ENCODE measurements at regions not wholly inside any gene's neighbourhood (a gene's known extent, or its start where the extent isn't known, plus 50 kb on each side); places are given as distances from the start of the nearest gene placed in this dataset.

DNA sequence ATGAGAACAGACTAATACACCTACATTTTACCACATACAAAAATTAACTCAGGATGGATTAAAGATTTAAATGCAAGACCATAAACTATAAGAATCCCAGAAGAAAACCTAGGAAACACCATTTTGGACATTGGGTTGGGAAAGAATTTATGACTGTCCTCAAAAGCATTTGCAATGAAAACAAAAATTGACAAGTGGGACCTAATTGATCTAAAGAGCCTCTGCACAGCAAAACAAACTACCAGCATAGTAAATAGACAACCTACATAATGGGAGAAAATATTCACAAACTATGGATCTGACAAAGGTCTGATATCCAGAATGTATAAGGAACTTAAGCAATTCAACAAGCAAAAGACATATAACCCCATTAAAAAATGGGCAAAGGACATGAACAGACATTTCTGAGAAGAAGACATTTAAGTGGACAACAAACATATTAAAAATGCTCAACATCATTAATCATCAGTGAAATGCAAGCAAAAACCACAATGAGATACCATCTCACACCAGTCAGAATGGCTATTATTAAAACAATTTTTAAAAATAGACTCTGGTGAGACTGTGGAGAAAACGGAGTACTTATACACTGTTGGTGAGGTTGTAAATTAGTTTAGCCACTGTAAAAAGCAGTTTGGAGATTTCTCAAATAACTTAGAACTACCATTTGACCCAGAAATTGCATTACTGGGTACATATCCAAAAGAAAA lies 221.7 kb upstream of the DIPK2B start:
- Histone ChIP-seq H2AFZ (ENCODE audit: low read depth, low read length) (no peak overlapping the region), H3K4me3 (ENCODE audit: low read depth in 1 of 2, low read length in 2 of 2) (no peak overlapping the region), H3K4me1 (ENCODE audit: insufficient read depth, low read length) (no peaks in the 10 kb centered on the region), H4K20me1 (ENCODE audit: insufficient read depth, low read length) (no peaks in the 10 kb centered on the region), H3K36me3 (ENCODE audit: insufficient read depth, low read length) (no peaks in the 10 kb centered on the region), H3K79me2 (ENCODE audit: insufficient read depth, low read length) (no peaks in the 10 kb centered on the region), H3K4me2 (ENCODE audit: insufficient read depth, low read length) (no peak overlapping the region), H3K27me3 (ENCODE audit: insufficient read depth, low read length, poor library complexity) (no peaks in the 10 kb centered on the region), H3K9ac (ENCODE audit: low read depth, low read length) (no peak overlapping the region), H3K9me3 (ENCODE audit: insufficient read depth, low read length, severe bottlenecking) (no peaks in the 10 kb centered on the region), H3K27ac (ENCODE audit: low read length) (no peak overlapping the region)
- DNase-seq (no peak), ATAC-seq (ENCODE audit: insufficient read depth, low read depth) (no peak)
- TF ChIP-seq EZH2 (IDR thresholded peaks at IDR 0.05; ENCODE audit: borderline replicate concordance, low read depth, low read length, severe bottlenecking), result no peak
- TF ChIP-seq, protein P1, sequence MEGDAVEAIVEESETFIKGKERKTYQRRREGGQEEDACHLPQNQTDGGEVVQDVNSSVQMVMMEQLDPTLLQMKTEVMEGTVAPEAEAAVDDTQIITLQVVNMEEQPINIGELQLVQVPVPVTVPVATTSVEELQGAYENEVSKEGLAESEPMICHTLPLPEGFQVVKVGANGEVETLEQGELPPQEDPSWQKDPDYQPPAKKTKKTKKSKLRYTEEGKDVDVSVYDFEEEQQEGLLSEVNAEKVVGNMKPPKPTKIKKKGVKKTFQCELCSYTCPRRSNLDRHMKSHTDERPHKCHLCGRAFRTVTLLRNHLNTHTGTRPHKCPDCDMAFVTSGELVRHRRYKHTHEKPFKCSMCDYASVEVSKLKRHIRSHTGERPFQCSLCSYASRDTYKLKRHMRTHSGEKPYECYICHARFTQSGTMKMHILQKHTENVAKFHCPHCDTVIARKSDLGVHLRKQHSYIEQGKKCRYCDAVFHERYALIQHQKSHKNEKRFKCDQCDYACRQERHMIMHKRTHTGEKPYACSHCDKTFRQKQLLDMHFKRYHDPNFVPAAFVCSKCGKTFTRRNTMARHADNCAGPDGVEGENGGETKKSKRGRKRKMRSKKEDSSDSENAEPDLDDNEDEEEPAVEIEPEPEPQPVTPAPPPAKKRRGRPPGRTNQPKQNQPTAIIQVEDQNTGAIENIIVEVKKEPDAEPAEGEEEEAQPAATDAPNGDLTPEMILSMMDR (IDR thresholded peaks at IDR 0.05; ENCODE audit: borderline replicate concordance, extremely low read depth, low read length, poor library complexity, severe bottlenecking), result no peak

DNA sequence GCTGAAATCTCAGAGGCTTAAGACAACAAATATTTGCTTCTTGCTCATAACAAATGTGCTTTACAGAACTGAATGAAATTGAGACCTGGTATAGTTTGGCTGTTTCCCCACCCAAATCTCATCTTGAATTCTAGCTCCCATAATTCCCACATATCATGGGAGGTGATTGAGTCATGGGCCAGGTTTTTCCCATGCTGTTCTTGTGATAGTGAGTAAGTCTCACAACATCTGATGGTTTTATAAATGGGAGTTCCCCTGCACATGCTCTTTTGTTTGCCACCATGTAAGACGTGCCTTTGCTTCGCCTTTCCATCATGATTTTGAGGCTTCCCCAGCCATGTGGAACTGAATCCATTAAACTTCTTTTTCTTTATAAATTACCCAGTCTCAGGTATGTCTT lies 221.1 kb upstream of the DIPK2B start:
- H3K4me1 ChIP-seq (ENCODE audit: insufficient read depth, low read length), result no peaks in the 10 kb centered on the region
- no peaks in the 10 kb centered on the region for H3K9me3 ChIP-seq (ENCODE audit: insufficient read depth, low read length, severe bottlenecking)
- no peaks in the 10 kb centered on the region for H3K79me2 ChIP-seq (ENCODE audit: insufficient read depth, low read length)
- no peak overlapping the region for H3K4me2 ChIP-seq (ENCODE audit: insufficient read depth, low read length)
- H3K9ac ChIP-seq (ENCODE audit: low read depth, low read length), result no peak overlapping the region
- ATAC-seq (ENCODE audit: insufficient read depth, low read depth) (no peak), DNase-seq (no peak)
- no peaks in the 10 kb centered on the region for H3K36me3 ChIP-seq (ENCODE audit: insufficient read depth, low read length)
- H3K27me3 ChIP-seq (ENCODE audit: insufficient read depth, low read length, poor library complexity), result no peaks in the 10 kb centered on the region
- TF ChIP-seq, protein P1 (IDR thresholded peaks at IDR 0.05; ENCODE audit: borderline replicate concordance, extremely low read depth, low read length, poor library complexity, severe bottlenecking), result no peak
- no peak for TF ChIP-seq EZH2 (IDR thresholded peaks at IDR 0.05; ENCODE audit: borderline replicate concordance, low read depth, low read length, severe bottlenecking)
- no peak overlapping the region for H3K27ac ChIP-seq (ENCODE audit: low read length)
- no peak overlapping the region for H2AFZ ChIP-seq (ENCODE audit: low read depth, low read length)
- no peaks in the 10 kb centered on the region for H4K20me1 ChIP-seq (ENCODE audit: insufficient read depth, low read length)
- no peak overlapping the region for H3K4me3 ChIP-seq (ENCODE audit: low read depth in 1 of 2, low read length in 2 of 2)

DNA sequence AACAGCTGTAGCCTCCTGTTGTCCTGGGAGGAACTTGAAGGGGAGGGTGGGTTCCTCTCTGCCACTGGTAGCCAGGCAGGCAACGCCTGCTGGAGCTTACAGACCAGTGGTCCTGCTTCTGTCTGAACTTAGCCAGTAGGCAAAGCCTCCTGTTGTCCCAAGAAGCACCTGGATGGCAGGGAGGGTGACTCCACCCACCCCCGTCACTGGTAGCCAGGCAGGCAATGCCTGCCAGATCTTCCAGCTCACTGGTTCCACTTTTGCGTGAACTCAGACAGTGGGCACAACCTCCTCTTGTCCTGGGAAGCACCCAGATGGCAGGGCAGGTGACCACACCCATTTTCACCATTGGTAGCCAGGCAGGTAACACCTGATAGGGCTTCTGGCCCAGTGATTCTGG lies 203.5 kb upstream of the DIPK2B start:
- no peak overlapping the region for H3K27ac ChIP-seq (ENCODE audit: low read length)
- DNase-seq (no peak), ATAC-seq (ENCODE audit: insufficient read depth, low read depth) (no peak)
- no peaks in the 10 kb centered on the region for H3K9me3 ChIP-seq (ENCODE audit: insufficient read depth, low read length, severe bottlenecking)
- H3K79me2 ChIP-seq (ENCODE audit: insufficient read depth, low read length), result no peaks in the 10 kb centered on the region
- no peak overlapping the region for H3K9ac ChIP-seq (ENCODE audit: low read depth, low read length)
- no peak overlapping the region for H3K4me2 ChIP-seq (ENCODE audit: insufficient read depth, low read length)
- no peak overlapping the region for H2AFZ ChIP-seq (ENCODE audit: low read depth, low read length)
- H4K20me1 ChIP-seq (ENCODE audit: insufficient read depth, low read length), result no peaks in the 10 kb centered on the region
- H3K4me3 ChIP-seq (ENCODE audit: low read depth in 1 of 2, low read length in 2 of 2), result no peak overlapping the region
- H3K4me1 ChIP-seq (ENCODE audit: insufficient read depth, low read length), result no peaks in the 10 kb centered on the region
- H3K36me3 ChIP-seq (ENCODE audit: insufficient read depth, low read length), result no peaks in the 10 kb centered on the region
- H3K27me3 ChIP-seq (ENCODE audit: insufficient read depth, low read length, poor library complexity), result no peaks in the 10 kb centered on the region
- TF ChIP-seq, protein P1 (IDR thresholded peaks at IDR 0.05; ENCODE audit: borderline replicate concordance, extremely low read depth, low read length, poor library complexity, severe bottlenecking), result no peak
- TF ChIP-seq EZH2 (IDR thresholded peaks at IDR 0.05; ENCODE audit: borderline replicate concordance, low read depth, low read length, severe bottlenecking), result no peak
